Mesothelial cell of epicardium (in vitro differentiated cells): ENCODE measurements at regions not wholly inside any gene's neighbourhood (a gene's known extent, or its start where the extent isn't known, plus 50 kb on each side); places are given as distances from the start of the nearest gene placed in this dataset.

Source experiments
- DNase-seq, 2 experiments: peaks; one replicate each; pipeline ENCODE4 v3.0.0; 2021; ENCODE audit warnings: low spot score in 2 of 2; ENCODE audit not compliant: unreplicated experiment in 2 of 2
- H3K27ac Mint-ChIP-seq: 2 replicates; pipeline ENCODE4 v1.8.0; 2021; ENCODE audit warnings: mixed read lengths
- H3K27me3 Mint-ChIP-seq: 2 replicates; pipeline ENCODE4 v1.8.0; 2021; ENCODE audit warnings: low read depth, mixed read lengths
- H3K36me3 Mint-ChIP-seq: 2 replicates; pipeline ENCODE4 v1.8.0; 2021; ENCODE audit warnings: mixed read lengths
- H3K4me1 Mint-ChIP-seq: 2 replicates; pipeline ENCODE4 v1.8.0; 2021; ENCODE audit warnings: mixed read lengths
- H3K4me3 Mint-ChIP-seq: 2 replicates; pipeline ENCODE4 v1.8.0; 2021; ENCODE audit warnings: mild to moderate bottlenecking, moderate library complexity, mixed read lengths
- H3K9me3 Mint-ChIP-seq: 2 replicates; pipeline ENCODE4 v1.8.0; 2021; ENCODE audit warnings: mixed read lengths
- CTCF ChIP-seq: fragments of 200-600 bp; sonication (generic); IDR thresholded peaks from one replicate; pipeline ENCODE4 v1.5.0; 2021; ENCODE audit warnings: antibody characterized with exemption; ENCODE audit not compliant: unreplicated experiment

DNA sequence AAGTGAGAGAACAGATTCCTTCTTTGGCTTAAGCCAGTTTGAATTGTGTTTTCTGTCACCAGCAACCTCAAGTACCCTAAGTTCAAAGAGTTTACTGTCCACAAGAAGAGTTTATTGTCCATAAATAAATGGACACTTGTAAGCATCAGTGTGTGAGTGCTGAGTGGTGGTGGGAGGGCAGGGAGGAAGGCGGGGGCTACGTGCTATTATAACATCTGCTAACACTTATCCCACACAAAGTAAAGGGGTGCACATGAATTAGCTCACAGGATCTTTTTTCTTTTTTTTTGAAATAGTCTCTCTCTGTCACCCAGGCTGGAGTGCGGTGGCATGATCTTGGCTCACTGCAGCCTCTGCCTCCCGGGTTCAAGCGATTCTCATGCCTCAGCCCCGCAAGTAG, 87.2 kb downstream of the MICALL2 start:
- no peaks in the 10 kb centered on the region for H3K36me3 Mint-ChIP-seq
- peaks cover 81% of the 10 kb centered on the region for H3K27me3 Mint-ChIP-seq
- no peaks in the 10 kb centered on the region for H3K9me3 Mint-ChIP-seq
- TF ChIP-seq CTCF, result no peak
- DNase-seq, result no peak
- no peak overlapping the region for H3K27ac Mint-ChIP-seq
- no peak overlapping the region for H3K4me3 Mint-ChIP-seq
- peaks cover 7% of the 10 kb centered on the region for H3K4me1 Mint-ChIP-seq

GRCh38 chr7:1372671-1373379, 86.4 kb downstream of the MICALL2 start:
- H3K27me3 Mint-ChIP-seq, result peaks cover 80% of the 10 kb centered on the region
- no peaks in the 10 kb centered on the region for H3K9me3 Mint-ChIP-seq
- no peak for DNase-seq
- peaks cover under 1% of the 10 kb centered on the region for H3K4me1 Mint-ChIP-seq
- TF ChIP-seq CTCF, result no peak
- no peaks in the 10 kb centered on the region for H3K36me3 Mint-ChIP-seq
- H3K27ac Mint-ChIP-seq, result no peak overlapping the region
- H3K4me3 Mint-ChIP-seq, result no peak overlapping the region

- Mint-ChIP-seq H3K9me3 (no peaks in the 10 kb centered on the region), H3K4me3 (no peak overlapping the region), H3K27me3 (peaks cover 47% of the 10 kb centered on the region), H3K27ac (no peak overlapping the region), H3K4me1 (no peaks in the 10 kb centered on the region), H3K36me3 (no peaks in the 10 kb centered on the region)
- no peak for TF ChIP-seq CTCF
- DNase-seq, result no peak
These were observed 82.0 kb downstream of the MICALL2 start for GRCh38 chr7:1377111-1377909.

DNA sequence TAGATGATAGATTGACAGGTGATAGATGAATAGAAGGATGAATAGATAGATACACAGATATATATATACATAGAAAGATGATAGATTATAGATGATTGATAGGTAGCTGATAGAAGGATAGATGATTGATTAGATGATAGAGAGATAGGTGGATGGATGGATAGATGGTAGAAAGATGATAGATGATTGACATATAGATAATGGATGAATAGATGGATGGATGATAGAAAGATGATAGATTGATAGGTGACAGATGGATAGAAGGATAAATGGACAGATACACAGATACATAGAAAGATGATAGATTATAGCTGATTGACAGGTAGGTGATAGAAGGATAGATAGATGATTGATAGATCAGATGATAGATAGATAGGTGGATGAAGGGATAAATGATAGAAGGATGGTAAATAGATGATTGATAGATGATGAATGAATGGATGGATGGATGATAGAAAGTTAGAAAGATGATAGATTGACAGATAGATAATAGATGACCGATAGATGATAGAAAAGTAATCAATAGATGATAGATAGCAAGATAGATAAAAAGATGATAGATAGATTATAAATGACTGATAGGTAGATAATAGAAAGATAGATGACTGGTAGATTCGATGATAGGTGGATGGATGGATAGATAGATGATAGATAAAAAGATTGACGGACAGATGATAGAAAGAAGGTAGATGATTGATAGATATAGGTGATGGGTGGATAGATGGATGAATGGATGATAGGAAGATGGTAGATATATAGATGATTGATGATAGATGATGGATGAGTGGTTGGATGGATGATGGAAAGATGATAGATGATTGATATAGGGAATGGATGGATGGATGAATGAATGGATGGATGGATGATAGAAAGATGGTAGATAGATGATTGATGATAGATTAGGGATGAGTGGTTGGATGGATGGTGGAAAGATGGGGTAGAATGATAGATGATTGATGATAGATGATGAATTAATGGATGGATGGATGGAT, 80.4 kb downstream of the MICALL2 start:
- H3K27ac Mint-ChIP-seq, result no peak overlapping the region
- no peaks in the 10 kb centered on the region for H3K36me3 Mint-ChIP-seq
- H3K27me3 Mint-ChIP-seq, result peaks cover 36% of the 10 kb centered on the region
- DNase-seq, result no peak
- no peaks in the 10 kb centered on the region for H3K4me1 Mint-ChIP-seq
- H3K9me3 Mint-ChIP-seq, result no peaks in the 10 kb centered on the region
- no peak overlapping the region for H3K4me3 Mint-ChIP-seq
- TF ChIP-seq CTCF, result no peak

DNA sequence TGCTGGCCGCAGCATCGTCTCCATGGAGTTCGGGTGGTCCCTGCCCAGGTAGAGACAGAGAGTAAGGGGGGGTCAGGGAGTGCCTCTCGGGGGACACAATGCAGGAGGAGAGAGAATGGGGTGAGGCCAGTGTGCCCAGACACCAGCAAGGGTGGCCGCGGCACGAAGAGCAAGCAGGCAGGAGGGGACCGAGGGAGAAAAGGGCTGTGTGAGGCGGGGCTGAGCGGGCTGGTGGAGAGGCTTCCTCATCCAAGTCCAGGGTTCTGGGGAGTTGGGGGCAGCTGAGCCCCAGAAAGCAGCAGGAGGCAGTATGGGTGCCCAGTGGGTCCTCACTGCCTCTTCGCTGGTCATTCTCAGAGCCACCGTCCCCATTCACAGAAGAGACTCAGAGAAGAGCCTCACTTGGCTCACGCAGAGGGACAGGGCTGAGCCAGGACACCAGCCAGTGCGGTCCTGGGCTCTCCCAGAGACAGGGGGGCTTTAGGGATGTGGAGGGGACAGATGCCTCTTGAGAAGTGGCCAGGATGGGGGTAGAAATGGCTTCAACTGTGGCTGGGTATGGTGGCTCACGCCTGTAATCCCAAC, 78.9 kb downstream of the MICALL2 start:
- no peak overlapping the region for H3K4me3 Mint-ChIP-seq
- DNase-seq, result no peak
- peaks cover 37% of the 10 kb centered on the region for H3K27me3 Mint-ChIP-seq
- H3K36me3 Mint-ChIP-seq, result no peaks in the 10 kb centered on the region
- TF ChIP-seq CTCF, result no peak
- H3K9me3 Mint-ChIP-seq, result no peaks in the 10 kb centered on the region
- H3K27ac Mint-ChIP-seq, result no peak overlapping the region
- no peaks in the 10 kb centered on the region for H3K4me1 Mint-ChIP-seq
